Skeletal muscle tissue (tissue), 3 donors: ENCODE measurements at regions not wholly inside any gene's neighbourhood (a gene's known extent, or its start where the extent isn't known, plus 50 kb on each side); places are given as distances from the start of the nearest gene placed in this dataset.
"Not testable (repeated sequence)": the region's sequence is repeated elsewhere in the genome, so short reads cannot be mapped to it uniquely, and the experiment has no call there.

ENCODE experiments used
- H3K27ac ChIP-seq: one replicate; pipeline ENCODE4 v1.7.0; 2013; ENCODE audit warnings: mild to moderate bottlenecking, low read depth, low read length, inconsistent platforms
- H3K27me3 ChIP-seq, 3 donors: one replicate each; pipeline ENCODE4 v1.7.0; 2013; ENCODE audit warnings: low read length in 3 of 3; ENCODE audit not compliant: control insufficient read depth in 3 of 3, insufficient read depth in 3 of 3
- H3K36me3 ChIP-seq, 3 donors: one replicate each; pipeline ENCODE4 v1.7.0; 2013; ENCODE audit warnings: low read length in 3 of 3; ENCODE audit not compliant: control insufficient read depth in 3 of 3, insufficient read depth in 3 of 3
- H3K4me1 ChIP-seq, 3 donors: one replicate each; pipeline ENCODE4 v1.7.0; 2013; ENCODE audit warnings: low read length in 3 of 3, mild to moderate bottlenecking in 3 of 3; ENCODE audit not compliant: control insufficient read depth in 3 of 3, insufficient read depth in 3 of 3
- H3K4me3 ChIP-seq, 3 donors: one replicate each; pipeline ENCODE4 v1.7.0; 2013; ENCODE audit warnings: low read length in 3 of 3
- H3K9ac ChIP-seq, 3 donors: one replicate each; pipeline ENCODE4 v1.7.0; 2013; ENCODE audit warnings: low read length in 3 of 3, mild to moderate bottlenecking in 3 of 3, moderate library complexity in 2 of 3, low read depth in 1 of 3
- H3K9me3 ChIP-seq, 3 donors: one replicate each; pipeline ENCODE4 v1.7.0; 2013; ENCODE audit warnings: low read length in 3 of 3; ENCODE audit not compliant: control insufficient read depth in 3 of 3
- donor health status: Osteomylitis.

GRCh38 chr4:60729194-60729593, 470.9 kb upstream of the ADGRL3 start:
- no peaks in the 10 kb centered on the region for H3K27me3 ChIP-seq
- peaks cover 0 to 3% (median 0%) of the 10 kb centered on the region in 3 donors for H3K4me1 ChIP-seq
- H3K27ac ChIP-seq, result no peak overlapping the region
- H3K4me3 ChIP-seq, result no peak overlapping the region
- H3K36me3 ChIP-seq, result no peaks in the 10 kb centered on the region
- H3K9me3 ChIP-seq, result no peaks in the 10 kb centered on the region
- no peak overlapping the region for H3K9ac ChIP-seq

- H3K4me3 ChIP-seq, H3K27ac ChIP-seq, H3K4me1 ChIP-seq, H3K27me3 ChIP-seq, H3K9me3 ChIP-seq, H3K9ac ChIP-seq, H3K36me3 ChIP-seq: not testable (repeated sequence)
These were observed 470.4 kb upstream of the ADGRL3 start for GRCh38 chr4:60729764-60730163.

- Histone ChIP-seq H3K4me1 (no peaks in the 10 kb centered on the region), H3K27ac (no peak overlapping the region), H3K27me3 (no peaks in the 10 kb centered on the region), H3K36me3 (no peaks in the 10 kb centered on the region), H3K9me3 (no peaks in the 10 kb centered on the region), H3K9ac (no peak overlapping the region), H3K4me3 (no peak overlapping the region)
These were observed 462.3 kb upstream of the ADGRL3 start for GRCh38 chr4:60737858-60738257.

GRCh38 chr4:60743654-60744053, 456.5 kb upstream of the ADGRL3 start:
- Histone ChIP-seq H3K4me3 (no peak overlapping the region), H3K9ac (no peak overlapping the region), H3K4me1 (no peaks in the 10 kb centered on the region), H3K27me3 (no peaks in the 10 kb centered on the region), H3K27ac (no peak overlapping the region), H3K36me3 (no peaks in the 10 kb centered on the region), H3K9me3 (no peaks in the 10 kb centered on the region)

GRCh38 chr4:60744767-60745166, 455.4 kb upstream of the ADGRL3 start:
- no peak overlapping the region for H3K9ac ChIP-seq
- no peaks in the 10 kb centered on the region for H3K27me3 ChIP-seq
- no peaks in the 10 kb centered on the region for H3K9me3 ChIP-seq
- no peak overlapping the region for H3K4me3 ChIP-seq
- no peak overlapping the region for H3K27ac ChIP-seq
- H3K4me1 ChIP-seq, result no peaks in the 10 kb centered on the region
- no peaks in the 10 kb centered on the region for H3K36me3 ChIP-seq

- Histone ChIP-seq H3K4me1 (no peaks in the 10 kb centered on the region), H3K4me3 (no peak overlapping the region), H3K27me3 (no peaks in the 10 kb centered on the region), H3K9ac (no peak overlapping the region), H3K9me3 (no peaks in the 10 kb centered on the region), H3K36me3 (no peaks in the 10 kb centered on the region), H3K27ac (no peak overlapping the region)
These were observed 454.1 kb upstream of the ADGRL3 start for GRCh38 chr4:60745800-60746571.

- H3K27me3 ChIP-seq, result no peaks in the 10 kb centered on the region
These were observed 449.2 kb upstream of the ADGRL3 start for GRCh38 chr4:60750962-60751361.

GRCh38 chr4:60757986-60758680, 442.0 kb upstream of the ADGRL3 start:
- Histone ChIP-seq H3K36me3 (no peaks in the 10 kb centered on the region), H3K4me1 (no peaks in the 10 kb centered on the region), H3K9me3 (no peaks in the 10 kb centered on the region), H3K9ac (no peak overlapping the region), H3K27ac (no peak overlapping the region), H3K27me3 (no peaks in the 10 kb centered on the region), H3K4me3 (no peak overlapping the region)

More at GRCh38 chr4:60750962-60751361, 449.2 kb upstream of the ADGRL3 start:
- Histone ChIP-seq H3K4me1 (no peaks in the 10 kb centered on the region), H3K4me3 (no peak overlapping the region), H3K27ac (no peak overlapping the region), H3K9ac (no peak overlapping the region), H3K9me3 (no peaks in the 10 kb centered on the region), H3K36me3 (no peaks in the 10 kb centered on the region)

- Histone ChIP-seq H3K4me1 (no peaks in the 10 kb centered on the region), H3K4me3 (no peak overlapping the region), H3K9ac (no peak overlapping the region), H3K9me3 (no peaks in the 10 kb centered on the region), H3K27ac (no peak overlapping the region), H3K27me3 (no peaks in the 10 kb centered on the region), H3K36me3 (no peaks in the 10 kb centered on the region)
These were observed 440.4 kb upstream of the ADGRL3 start for GRCh38 chr4:60759518-60760245.

GRCh38 chr4:60780874-60781273, 419.3 kb upstream of the ADGRL3 start:
- H3K36me3 ChIP-seq, result no peaks in the 10 kb centered on the region
- no peaks in the 10 kb centered on the region for H3K27me3 ChIP-seq
- H3K27ac ChIP-seq, result no peak overlapping the region
- H3K9me3 ChIP-seq, result no peaks in the 10 kb centered on the region
- H3K9ac ChIP-seq, result no peak overlapping the region
- no peak overlapping the region for H3K4me3 ChIP-seq
- H3K4me1 ChIP-seq, result no peaks in the 10 kb centered on the region
